Peyer's patch (tissue), 4 donors: ENCODE measurements at regions not wholly inside any gene's neighbourhood (a gene's known extent, or its start where the extent isn't known, plus 50 kb on each side); places are given as distances from the start of the nearest gene placed in this dataset.

Source experiments
- POLR2A ChIP-seq, 2 donors: fragments of 450-650 bp; IDR thresholded peaks; one replicate each; pipeline ENCODE4 v1.5.1; 2017; ENCODE audit warnings: antibody characterized with exemption in 2 of 2, mild to moderate bottlenecking in 2 of 2, moderate library complexity in 2 of 2
- TF ChIP-seq, protein P1 (sequence below), 6 experiments: fragments of 450-650 bp in 4 of 6; fragments of 200-600 bp in 2 of 6; sonication (generic) in 1 of 6; IDR thresholded peaks; one replicate each; pipeline ENCODE4 v1.5.1; 2017 to 2019; ENCODE audit warnings: antibody characterized with exemption in 6 of 6, mild to moderate bottlenecking in 3 of 6, moderate library complexity in 1 of 6

DNA sequence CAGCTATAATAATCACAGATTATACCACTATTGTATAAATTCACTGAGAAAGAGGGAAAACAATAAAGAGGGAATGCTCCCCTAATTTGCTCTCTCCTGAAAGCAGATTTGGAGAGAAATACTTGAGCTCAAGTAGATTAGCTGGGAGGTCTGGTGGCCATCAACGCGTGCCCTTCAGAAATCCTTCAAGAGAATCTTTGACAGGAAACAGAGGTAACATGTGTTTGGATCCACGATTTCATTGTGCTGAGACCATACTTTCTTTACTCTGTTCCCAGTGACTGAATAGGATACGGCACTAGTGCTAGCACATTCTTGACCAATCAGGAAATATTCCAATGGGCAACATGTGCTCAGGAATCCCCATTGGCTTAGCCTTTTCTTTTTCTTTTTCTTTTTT, 1395.3 kb downstream of the RAPGEF2 start:
- TF ChIP-seq, protein P1, sequence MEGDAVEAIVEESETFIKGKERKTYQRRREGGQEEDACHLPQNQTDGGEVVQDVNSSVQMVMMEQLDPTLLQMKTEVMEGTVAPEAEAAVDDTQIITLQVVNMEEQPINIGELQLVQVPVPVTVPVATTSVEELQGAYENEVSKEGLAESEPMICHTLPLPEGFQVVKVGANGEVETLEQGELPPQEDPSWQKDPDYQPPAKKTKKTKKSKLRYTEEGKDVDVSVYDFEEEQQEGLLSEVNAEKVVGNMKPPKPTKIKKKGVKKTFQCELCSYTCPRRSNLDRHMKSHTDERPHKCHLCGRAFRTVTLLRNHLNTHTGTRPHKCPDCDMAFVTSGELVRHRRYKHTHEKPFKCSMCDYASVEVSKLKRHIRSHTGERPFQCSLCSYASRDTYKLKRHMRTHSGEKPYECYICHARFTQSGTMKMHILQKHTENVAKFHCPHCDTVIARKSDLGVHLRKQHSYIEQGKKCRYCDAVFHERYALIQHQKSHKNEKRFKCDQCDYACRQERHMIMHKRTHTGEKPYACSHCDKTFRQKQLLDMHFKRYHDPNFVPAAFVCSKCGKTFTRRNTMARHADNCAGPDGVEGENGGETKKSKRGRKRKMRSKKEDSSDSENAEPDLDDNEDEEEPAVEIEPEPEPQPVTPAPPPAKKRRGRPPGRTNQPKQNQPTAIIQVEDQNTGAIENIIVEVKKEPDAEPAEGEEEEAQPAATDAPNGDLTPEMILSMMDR (IDR thresholded peaks at IDR 0.05), result no peak
- TF ChIP-seq POLR2A (IDR thresholded peaks at IDR 0.05), result no peak
